Cardiac fibroblast (primary cell): ENCODE measurements at regions not wholly inside any gene's neighbourhood (a gene's known extent, or its start where the extent isn't known, plus 50 kb on each side); places are given as distances from the start of the nearest gene placed in this dataset.
"Not testable (repeated sequence)": the region's sequence is repeated elsewhere in the genome, so short reads cannot be mapped to it uniquely, and the experiment has no call there.

Experiments
- DNase-seq, 2 donors: peaks; one replicate each; pipeline versions ENCODE4 v3.0.0 to v3.0.0-alpha.2; 2010; ENCODE audit warnings: low read depth in 2 of 2
- H3K4me3 ChIP-seq, 2 donors: replicated peaks in 1 of 2; 1 replicate in 1 of 2; 2 replicates in 1 of 2; pipeline ENCODE4 v1.5.1; 2011; ENCODE audit warnings: low read depth in 2 of 2, low read length in 2 of 2, mild to moderate bottlenecking in 2 of 2, moderate library complexity in 1 of 2
- CTCF ChIP-seq: IDR thresholded peaks from one replicate; pipeline ENCODE4 v1.5.1; 2011; ENCODE audit warnings: low read depth, mild to moderate bottlenecking, low read length, inconsistent platforms

- no peak for TF ChIP-seq CTCF
- DNase-seq, result no peak
- H3K4me3 ChIP-seq, result no peak overlapping the region
Observed at GRCh38 chr1:229726061-229726460, 100.0 kb downstream of the URB2 start.

- H3K4me3 ChIP-seq, result no peak overlapping the region
- TF ChIP-seq CTCF, result no peak
Observed at GRCh38 chr1:229729916-229730315, 103.9 kb downstream of the URB2 start.

GRCh38 chr1:229730573-229730972, 104.5 kb downstream of the URB2 start:
- no peak overlapping the region for H3K4me3 ChIP-seq
- no peak for TF ChIP-seq CTCF
- no peak for DNase-seq

More at GRCh38 chr1:229729916-229730315, 103.9 kb downstream of the URB2 start:
- DNase-seq, result no peak

GRCh38 chr1:229732061-229732460, 106.0 kb downstream of the URB2 start:
- no peak for TF ChIP-seq CTCF
- no peak for DNase-seq
- no peak overlapping the region for H3K4me3 ChIP-seq

- no peak overlapping the region for H3K4me3 ChIP-seq
- TF ChIP-seq CTCF, result no peak
- DNase-seq, result no peak
Observed at GRCh38 chr1:229736376-229736775, 110.3 kb downstream of the URB2 start.

- DNase-seq, H3K4me3 ChIP-seq: not testable (repeated sequence)
Observed at GRCh38 chr1:229742614-229743013, 116.6 kb downstream of the URB2 start.

GRCh38 chr1:229749992-229750391, 123.9 kb downstream of the URB2 start:
- H3K4me3 ChIP-seq, result no peak overlapping the region
- TF ChIP-seq CTCF, result no peak
- DNase-seq, result no peak

- DNase-seq, result no peak
- TF ChIP-seq CTCF, result no peak
- H3K4me3 ChIP-seq, result no peak overlapping the region
Observed at GRCh38 chr1:229751610-229752009, 125.6 kb downstream of the URB2 start.
